ENCODE measurements at regions not wholly inside any gene's neighbourhood (a gene's known extent, or its start where the extent isn't known, plus 50 kb on each side); places are given as distances from the start of the nearest gene placed in this dataset.

DNA sequence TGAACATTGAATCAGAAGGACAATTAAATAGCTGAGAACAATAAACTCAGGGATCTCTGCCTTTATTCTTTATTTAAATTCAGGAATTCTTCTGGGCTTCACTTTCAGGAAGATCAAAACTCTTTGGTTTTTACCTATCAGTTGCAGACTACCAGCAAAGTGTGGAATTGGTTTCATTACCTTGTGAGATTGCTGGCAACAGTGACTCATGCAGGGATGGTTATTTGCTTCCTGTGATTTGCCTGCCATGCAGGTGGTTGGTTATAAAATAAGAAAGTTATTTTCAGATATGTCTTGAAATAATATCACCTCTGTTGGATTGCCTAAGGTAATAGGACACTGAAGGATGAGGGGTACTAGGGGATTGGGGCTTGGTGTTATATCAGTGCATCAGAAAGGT is 204.6 kb downstream of the PTBP2 start:
- no peak for DNase-seq
- H3K36me3 Mint-ChIP-seq (ENCODE audit: insufficient read depth in 2 of 2): peaks cover 0 to 2% of the 10 kb centered on the region in 2 donors
- H3K9me3 Mint-ChIP-seq: peaks cover 2 to 3% of the 10 kb centered on the region in 2 donors
- no peak for ATAC-seq (replicated peaks in 1 of 2)
- H3K27ac Mint-ChIP-seq: no peak overlapping the region
- H3K4me3 Mint-ChIP-seq: no peak overlapping the region
- no peaks in the 10 kb centered on the region for H3K27me3 Mint-ChIP-seq (ENCODE audit: low read depth)
- no peaks in the 10 kb centered on the region for H3K4me1 Mint-ChIP-seq (ENCODE audit: low read depth)

DNA sequence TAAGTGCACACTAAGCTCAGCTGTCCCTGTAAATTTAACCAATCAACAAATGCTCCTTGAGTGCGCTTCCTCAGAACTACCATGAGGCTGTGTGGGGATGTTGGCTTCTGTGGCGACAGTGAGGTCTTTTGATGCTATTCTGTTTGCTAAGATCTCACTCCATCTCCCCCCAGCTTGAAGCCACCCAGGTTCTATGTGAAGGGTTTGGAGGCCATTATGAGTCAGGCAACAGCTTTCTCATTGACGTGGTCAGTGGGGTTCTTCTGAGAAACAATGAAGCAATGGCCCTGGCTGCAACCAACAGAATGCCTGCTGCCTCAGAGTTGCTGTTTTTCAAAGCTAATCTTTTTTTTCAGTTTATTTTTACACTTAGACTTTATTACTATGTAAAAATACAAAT is 205.5 kb downstream of the PTBP2 start:
- H3K27me3 Mint-ChIP-seq (ENCODE audit: low read depth): no peaks in the 10 kb centered on the region
- H3K4me3 Mint-ChIP-seq: no peak overlapping the region
- H3K4me1 Mint-ChIP-seq (ENCODE audit: low read depth): no peaks in the 10 kb centered on the region
- H3K27ac Mint-ChIP-seq: no peak overlapping the region
- ATAC-seq (replicated peaks in 1 of 2) (peak in 1 of 2 donors; percentile 52), DNase-seq (peak in 1 of 2 donors; percentile 3)
- H3K36me3 Mint-ChIP-seq (ENCODE audit: insufficient read depth in 2 of 2): peaks cover 0 to 2% of the 10 kb centered on the region in 2 donors
- peaks cover 0 to 3% of the 10 kb centered on the region in 2 donors for H3K9me3 Mint-ChIP-seq

DNA sequence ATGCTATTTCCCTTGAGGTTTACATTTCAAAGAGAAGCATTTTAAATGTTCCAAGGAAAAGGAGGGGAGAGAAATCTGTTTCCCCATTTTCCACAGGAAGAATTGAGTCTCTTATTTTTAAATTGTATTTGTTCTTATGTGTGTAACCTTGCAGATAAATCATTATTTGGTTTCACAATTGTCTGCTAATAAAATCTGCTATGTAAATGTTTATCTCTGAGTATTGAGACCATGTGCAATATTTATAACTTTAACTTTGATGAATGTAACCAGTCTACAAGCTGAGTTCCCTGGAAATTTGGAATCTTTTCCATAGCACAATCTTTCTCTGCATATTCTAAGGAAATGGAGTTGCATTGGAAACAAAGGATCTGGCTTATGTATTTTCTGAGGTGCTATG is 209.6 kb downstream of the PTBP2 start:
- no peaks in the 10 kb centered on the region for H3K27me3 Mint-ChIP-seq (ENCODE audit: low read depth)
- H3K4me3 Mint-ChIP-seq: no peak overlapping the region
- DNase-seq (no peak), ATAC-seq (replicated peaks in 1 of 2) (no peak)
- H3K4me1 Mint-ChIP-seq (ENCODE audit: low read depth): no peaks in the 10 kb centered on the region
- H3K36me3 Mint-ChIP-seq (ENCODE audit: insufficient read depth in 2 of 2): no peaks in the 10 kb centered on the region
- H3K9me3 Mint-ChIP-seq: no peaks in the 10 kb centered on the region
- no peak overlapping the region for H3K27ac Mint-ChIP-seq

DNA sequence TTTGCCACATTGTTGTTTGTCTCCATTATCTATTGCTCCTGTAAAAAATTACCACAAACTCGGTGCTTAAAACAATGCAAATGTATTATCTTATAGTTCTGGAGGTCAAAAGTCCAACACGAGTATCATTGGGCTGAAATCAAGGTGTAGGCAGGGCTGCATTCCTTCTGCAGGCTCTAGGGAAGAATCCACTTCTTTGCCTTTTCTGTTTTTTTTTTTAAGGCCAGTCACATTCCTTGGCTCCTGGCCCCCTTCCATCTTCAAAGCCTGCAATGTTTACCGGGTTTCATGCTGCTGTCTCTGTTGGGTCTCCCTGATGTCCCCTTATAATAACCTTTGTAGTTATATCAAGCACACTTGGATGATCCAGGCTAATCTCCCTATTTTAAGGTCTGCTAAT is 212.7 kb downstream of the PTBP2 start:
- Mint-ChIP-seq H3K4me1 (ENCODE audit: low read depth) (no peaks in the 10 kb centered on the region), H3K27me3 (ENCODE audit: low read depth) (no peaks in the 10 kb centered on the region)
- no peak for ATAC-seq (replicated peaks in 1 of 2)

DNA sequence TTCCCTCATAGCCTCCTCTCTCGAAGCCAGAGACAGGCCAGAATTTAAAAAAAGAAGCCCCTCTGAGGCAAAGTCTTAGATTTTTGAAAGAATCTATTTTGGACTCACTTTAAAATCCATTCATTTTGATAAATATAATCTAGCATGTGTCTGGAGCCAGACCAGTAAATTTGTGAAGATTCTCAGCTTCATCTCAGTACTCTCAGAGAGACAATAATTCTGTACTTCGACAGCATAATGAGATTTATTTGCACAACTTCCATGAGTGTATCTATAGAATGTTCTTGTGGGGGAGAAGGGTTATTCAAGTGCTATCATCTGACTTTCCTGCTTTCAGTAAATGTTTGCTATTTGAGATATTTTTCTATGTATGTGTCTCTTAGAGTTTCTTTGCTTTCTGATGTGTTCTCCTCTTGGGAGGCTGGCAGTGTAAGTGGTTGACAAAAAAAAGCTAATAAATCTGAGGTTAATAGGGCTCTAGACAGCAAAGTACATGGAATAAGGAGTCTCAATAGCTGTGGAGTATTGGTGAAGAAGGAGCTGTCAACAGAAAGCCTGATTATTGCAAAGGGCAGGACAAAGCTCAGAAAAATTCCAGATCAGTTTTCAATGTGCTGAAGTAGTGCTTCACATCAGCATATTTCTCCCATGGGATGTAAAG is 223.0 kb downstream of the PTBP2 start:
- no peak for DNase-seq
- Mint-ChIP-seq H3K9me3 (no peaks in the 10 kb centered on the region), H3K36me3 (ENCODE audit: insufficient read depth in 2 of 2) (no peaks in the 10 kb centered on the region), H3K27ac (no peak overlapping the region), H3K27me3 (ENCODE audit: low read depth) (no peaks in the 10 kb centered on the region), H3K4me1 (ENCODE audit: low read depth) (no peaks in the 10 kb centered on the region), H3K4me3 (no peak overlapping the region)
- ATAC-seq (replicated peaks in 1 of 2): no peak

More for the DNA sequence above, 212.7 kb downstream of the PTBP2 start:
- no peak for DNase-seq
- no peak overlapping the region for H3K27ac Mint-ChIP-seq
- no peak overlapping the region for H3K4me3 Mint-ChIP-seq
- no peaks in the 10 kb centered on the region for H3K9me3 Mint-ChIP-seq
- no peaks in the 10 kb centered on the region for H3K36me3 Mint-ChIP-seq (ENCODE audit: insufficient read depth in 2 of 2)

DNA sequence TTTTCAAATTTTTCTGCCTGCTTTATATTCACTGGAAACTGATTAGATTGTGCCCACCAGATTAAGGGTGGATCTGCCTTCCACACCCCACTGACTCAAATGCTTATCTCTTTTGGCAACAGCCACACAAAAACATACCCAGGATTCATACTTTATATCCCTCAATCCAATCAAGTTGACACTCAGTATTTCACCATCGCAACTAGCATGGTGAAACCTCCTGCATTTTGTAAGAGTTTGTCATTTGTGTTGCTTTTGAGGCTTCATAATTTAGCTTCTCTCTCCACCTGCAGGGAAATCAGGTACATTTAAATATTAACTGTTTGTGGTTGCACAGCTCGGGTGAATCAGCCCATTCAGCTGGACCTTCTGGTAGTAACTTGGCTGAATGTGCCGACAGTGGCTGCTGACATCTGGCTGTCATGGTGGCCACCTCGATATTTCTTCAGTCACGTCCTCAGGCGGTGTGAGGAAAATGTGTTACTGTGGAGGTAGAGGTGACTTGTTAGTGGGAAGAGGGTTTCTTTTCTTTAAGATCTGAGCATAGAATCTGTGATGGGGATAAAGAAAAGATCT is 224.0 kb downstream of the PTBP2 start:
- Mint-ChIP-seq H3K27ac (no peak overlapping the region), H3K4me3 (no peak overlapping the region), H3K4me1 (ENCODE audit: low read depth) (no peaks in the 10 kb centered on the region), H3K36me3 (ENCODE audit: insufficient read depth in 2 of 2) (no peaks in the 10 kb centered on the region), H3K27me3 (ENCODE audit: low read depth) (no peaks in the 10 kb centered on the region), H3K9me3 (no peaks in the 10 kb centered on the region)
- DNase-seq (no peak), ATAC-seq (replicated peaks in 1 of 2) (no peak)

DNA sequence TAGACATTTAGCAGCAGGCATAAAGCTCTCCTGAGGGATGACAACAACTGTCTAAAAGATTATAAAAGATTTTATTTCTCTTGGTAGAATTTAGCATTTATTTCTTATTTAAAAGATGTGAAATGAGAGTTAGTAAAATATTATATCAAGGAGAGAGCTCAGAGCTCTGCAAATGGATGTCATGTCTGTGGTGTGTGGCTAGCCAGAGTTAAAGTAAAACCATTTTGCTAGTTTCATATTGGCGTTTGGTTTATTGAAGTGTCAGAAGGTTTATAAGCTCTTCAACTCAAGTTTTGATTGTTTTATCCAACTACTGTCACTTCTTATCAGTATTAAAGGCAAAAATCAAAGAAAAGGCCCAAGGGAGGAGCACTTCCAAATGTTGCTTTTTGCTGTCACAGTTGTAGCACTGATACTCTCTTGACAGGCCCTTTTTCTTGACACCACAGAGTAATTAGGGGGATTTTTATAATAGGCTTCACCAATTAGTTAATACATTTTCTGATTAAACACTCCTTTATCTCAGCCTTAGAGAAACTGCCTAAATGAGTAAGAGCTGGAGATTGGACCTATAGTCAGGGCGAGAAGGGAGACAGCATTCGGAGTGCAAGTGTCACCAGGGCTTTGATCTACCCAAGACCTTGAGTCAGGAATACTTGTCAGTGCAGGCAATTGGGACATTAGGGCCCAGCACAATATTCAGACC is 233.9 kb downstream of the PTBP2 start:
- Mint-ChIP-seq H3K9me3 (no peaks in the 10 kb centered on the region), H3K4me3 (no peak overlapping the region), H3K36me3 (ENCODE audit: insufficient read depth in 2 of 2) (no peaks in the 10 kb centered on the region), H3K27ac (no peak overlapping the region), H3K4me1 (ENCODE audit: low read depth) (no peaks in the 10 kb centered on the region), H3K27me3 (ENCODE audit: low read depth) (no peaks in the 10 kb centered on the region)
- ATAC-seq (replicated peaks in 1 of 2): no peak
- DNase-seq: no peak

DNA sequence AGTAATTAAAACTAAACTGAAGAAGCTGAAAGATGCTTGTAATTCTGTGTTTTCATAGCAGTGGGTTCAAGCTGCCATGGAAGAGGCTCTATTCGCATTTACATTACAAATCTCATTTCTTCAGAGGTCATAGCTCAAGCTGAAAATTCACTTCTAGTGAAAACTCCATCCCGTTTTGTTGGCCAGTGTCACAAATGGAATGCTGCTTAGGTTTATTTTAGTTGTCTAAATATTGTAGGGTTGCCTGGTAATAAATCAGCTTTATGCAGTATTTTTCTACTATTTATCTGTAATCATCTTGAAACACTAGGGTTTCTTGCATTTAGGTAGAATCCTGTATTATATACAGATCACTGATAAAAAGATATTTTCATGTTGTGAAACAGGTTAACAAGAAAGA is 240.6 kb downstream of the PTBP2 start:
- ATAC-seq (replicated peaks in 1 of 2) (no peak), DNase-seq (no peak)
- Mint-ChIP-seq H3K9me3 (no peaks in the 10 kb centered on the region), H3K36me3 (ENCODE audit: insufficient read depth in 2 of 2) (no peaks in the 10 kb centered on the region), H3K27me3 (ENCODE audit: low read depth) (peaks cover 8% of the 10 kb centered on the region), H3K4me3 (no peak overlapping the region), H3K27ac (no peak overlapping the region), H3K4me1 (ENCODE audit: low read depth) (no peaks in the 10 kb centered on the region)

DNA sequence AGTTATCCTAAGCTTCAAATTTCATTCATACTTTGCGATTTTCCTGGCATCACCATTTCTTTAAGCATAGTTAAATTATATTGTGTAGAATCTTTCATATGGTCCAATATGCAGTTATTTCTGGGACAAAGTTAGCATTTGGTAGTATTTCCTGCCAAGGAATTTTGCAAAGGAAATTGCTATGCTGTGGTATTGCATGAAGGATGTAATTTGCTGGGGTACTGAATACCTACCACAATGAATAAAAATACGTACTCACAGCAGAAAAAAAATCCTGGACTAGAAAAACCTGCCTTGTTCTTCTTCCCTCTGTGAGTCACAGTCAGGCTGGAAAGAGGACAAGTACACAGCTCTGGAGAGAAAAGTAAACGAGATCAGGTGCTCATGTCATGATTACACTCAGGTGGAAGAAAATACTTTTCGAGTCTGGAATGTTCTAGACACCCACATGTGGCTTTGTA is 241.2 kb downstream of the PTBP2 start:
- H3K9me3 Mint-ChIP-seq: no peaks in the 10 kb centered on the region
- peaks cover 11% of the 10 kb centered on the region for H3K27me3 Mint-ChIP-seq (ENCODE audit: low read depth)
- DNase-seq: no peak
- ATAC-seq (replicated peaks in 1 of 2): no peak
- H3K4me1 Mint-ChIP-seq (ENCODE audit: low read depth): no peaks in the 10 kb centered on the region
- H3K4me3 Mint-ChIP-seq: no peak overlapping the region
- no peaks in the 10 kb centered on the region for H3K36me3 Mint-ChIP-seq (ENCODE audit: insufficient read depth in 2 of 2)
- no peak overlapping the region for H3K27ac Mint-ChIP-seq

DNA sequence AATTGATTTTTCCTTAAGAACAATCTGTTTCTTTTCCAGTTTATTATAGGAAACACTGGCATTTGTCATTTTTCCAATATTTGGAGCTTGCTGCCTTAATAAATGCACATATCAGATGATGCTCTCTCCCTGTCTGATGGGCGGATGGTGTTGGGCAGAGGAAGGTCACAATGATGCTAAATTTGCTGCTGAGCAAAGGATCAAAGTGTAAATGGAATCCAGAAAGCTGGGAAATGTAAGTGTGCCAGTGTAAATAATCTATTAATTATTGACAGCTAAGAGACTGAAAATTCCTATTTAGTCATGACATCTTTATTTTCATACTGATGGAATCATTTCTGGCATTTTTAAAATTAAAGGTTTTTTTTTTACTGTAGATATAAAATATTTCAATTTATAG is 243.2 kb downstream of the PTBP2 start:
- H3K4me3 Mint-ChIP-seq: no peak overlapping the region
- H3K36me3 Mint-ChIP-seq (ENCODE audit: insufficient read depth in 2 of 2): no peaks in the 10 kb centered on the region
- H3K27ac Mint-ChIP-seq: no peak overlapping the region
- no peaks in the 10 kb centered on the region for H3K9me3 Mint-ChIP-seq
- ATAC-seq (replicated peaks in 1 of 2) (no peak), DNase-seq (no peak)
- peaks cover 19% of the 10 kb centered on the region for H3K27me3 Mint-ChIP-seq (ENCODE audit: low read depth)
- H3K4me1 Mint-ChIP-seq (ENCODE audit: low read depth): no peaks in the 10 kb centered on the region

DNA sequence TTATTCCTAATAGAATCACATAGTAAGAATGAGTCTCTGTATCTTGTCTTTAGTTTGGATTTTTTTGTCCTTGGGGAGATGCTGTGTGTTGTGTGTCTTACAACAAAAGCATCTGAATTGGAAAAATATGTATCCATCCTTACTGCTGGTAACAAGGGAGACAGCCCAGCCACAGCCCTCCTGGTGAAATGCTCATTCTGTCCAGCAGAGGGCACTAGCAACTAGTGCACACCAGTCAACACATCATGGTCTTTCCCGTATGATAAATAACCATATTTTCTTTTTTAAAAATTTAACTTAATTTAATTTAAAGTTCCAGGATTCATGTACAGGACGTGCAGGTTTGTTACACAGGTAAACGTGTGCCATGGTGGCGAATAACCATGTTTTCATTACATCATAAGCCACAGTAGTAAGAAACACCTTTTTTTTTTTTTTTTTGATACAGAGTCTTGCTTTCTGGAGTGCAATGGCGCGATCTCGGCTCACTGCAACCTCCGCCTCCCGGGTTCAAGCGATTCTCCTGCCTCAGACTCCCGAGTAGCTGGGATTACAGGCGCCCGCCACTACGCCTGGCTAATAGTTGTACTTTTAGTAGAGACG is 245.1 kb downstream of the PTBP2 start:
- Mint-ChIP-seq H3K4me1 (ENCODE audit: low read depth) (no peaks in the 10 kb centered on the region), H3K4me3 (no peak overlapping the region), H3K27me3 (ENCODE audit: low read depth) (peaks cover 29% of the 10 kb centered on the region), H3K36me3 (ENCODE audit: insufficient read depth in 2 of 2) (no peaks in the 10 kb centered on the region), H3K9me3 (no peaks in the 10 kb centered on the region), H3K27ac (no peak overlapping the region)
- ATAC-seq (replicated peaks in 1 of 2) (peak; percentile 50 to 64), DNase-seq (peak; percentile 68 to 71)

DNA sequence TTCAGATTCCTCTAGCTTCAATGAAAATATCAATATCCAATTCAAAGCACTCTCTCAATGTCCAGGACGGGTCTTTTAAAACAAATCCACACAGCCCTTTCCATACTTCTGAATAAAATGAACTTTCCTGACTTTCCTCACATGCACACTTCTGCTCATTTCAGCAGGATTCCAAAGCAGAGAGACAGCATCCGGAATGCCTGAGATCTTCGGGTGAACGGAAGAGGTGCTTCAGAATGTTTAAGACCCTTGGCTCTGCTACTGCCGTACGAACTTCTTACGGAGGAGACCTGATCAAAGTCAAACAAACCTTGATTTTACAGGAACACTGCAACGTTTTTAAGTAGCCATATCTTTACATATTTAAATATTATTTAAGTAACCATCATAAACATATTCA is 245.7 kb downstream of the PTBP2 start:
- Mint-ChIP-seq H3K4me1 (ENCODE audit: low read depth) (no peaks in the 10 kb centered on the region), H3K36me3 (ENCODE audit: insufficient read depth in 2 of 2) (no peaks in the 10 kb centered on the region), H3K27ac (no peak overlapping the region), H3K4me3 (no peak overlapping the region), H3K9me3 (no peaks in the 10 kb centered on the region), H3K27me3 (ENCODE audit: low read depth) (peaks cover 29% of the 10 kb centered on the region)
- DNase-seq (no peak), ATAC-seq (replicated peaks in 1 of 2) (no peak)

DNA sequence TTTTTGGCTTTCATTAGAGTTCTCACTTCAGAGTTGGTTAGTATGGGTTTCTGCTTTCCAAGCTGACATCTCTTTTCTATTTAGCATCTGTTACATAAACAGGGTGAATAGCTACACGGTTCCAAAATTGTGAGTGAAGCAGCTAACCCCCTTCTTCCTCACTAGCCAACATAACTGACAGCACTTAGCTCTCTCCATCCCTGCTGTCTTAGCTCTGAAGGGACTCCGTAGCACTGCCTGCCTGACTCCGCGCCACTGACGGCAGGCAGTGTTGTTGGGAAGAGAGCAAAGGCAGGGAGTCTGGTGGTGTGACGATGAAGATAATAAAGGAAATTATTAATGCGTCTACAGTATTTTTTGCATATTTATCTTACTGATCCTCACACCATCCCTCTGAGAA is 247.0 kb downstream of the PTBP2 start:
- ATAC-seq (replicated peaks in 1 of 2) (no peak), DNase-seq (no peak)
- Mint-ChIP-seq H3K27me3 (ENCODE audit: low read depth) (peaks cover 32% of the 10 kb centered on the region), H3K36me3 (ENCODE audit: insufficient read depth in 2 of 2) (no peaks in the 10 kb centered on the region), H3K4me3 (no peak overlapping the region), H3K27ac (no peak overlapping the region), H3K9me3 (no peaks in the 10 kb centered on the region), H3K4me1 (ENCODE audit: low read depth) (no peaks in the 10 kb centered on the region)
